Kidney epithelial cell (primary cell): ENCODE measurements at regions not wholly inside any gene's neighbourhood (a gene's known extent, or its start where the extent isn't known, plus 50 kb on each side); places are given as distances from the start of the nearest gene placed in this dataset.

Experiments
- DNase-seq: peaks from one replicate; pipeline ENCODE4 v3.0.0-alpha.2; 2010; ENCODE audit warnings: low read depth
- H3K27me3 ChIP-seq: 2 replicates; pipeline ENCODE4 v1.6.0; 2011; ENCODE audit warnings: low read length; ENCODE audit not compliant: control insufficient read depth, insufficient read depth
- H3K36me3 ChIP-seq: 2 replicates; pipeline ENCODE4 v1.5.1; 2011; ENCODE audit warnings: low read length; ENCODE audit not compliant: control insufficient read depth, insufficient read depth
- H3K4me3 ChIP-seq: 2 replicates; pipeline ENCODE4 v1.5.1; 2011; ENCODE audit warnings: low read depth, mild to moderate bottlenecking, control low read depth, low read length
- TF ChIP-seq, protein P1 (sequence below): IDR thresholded peaks from 2 replicates; pipeline ENCODE4 v1.5.1; 2011; ENCODE audit warnings: mild to moderate bottlenecking, moderate library complexity, low read length, control low read depth, inconsistent platforms; ENCODE audit not compliant: insufficient read depth, poor library complexity, severe bottlenecking

- DNase-seq: no peak
- Histone ChIP-seq H3K36me3 (no peaks in the 10 kb centered on the region), H3K27me3 (no peaks in the 10 kb centered on the region), H3K4me3 (no peak overlapping the region)
- TF ChIP-seq, protein P1, sequence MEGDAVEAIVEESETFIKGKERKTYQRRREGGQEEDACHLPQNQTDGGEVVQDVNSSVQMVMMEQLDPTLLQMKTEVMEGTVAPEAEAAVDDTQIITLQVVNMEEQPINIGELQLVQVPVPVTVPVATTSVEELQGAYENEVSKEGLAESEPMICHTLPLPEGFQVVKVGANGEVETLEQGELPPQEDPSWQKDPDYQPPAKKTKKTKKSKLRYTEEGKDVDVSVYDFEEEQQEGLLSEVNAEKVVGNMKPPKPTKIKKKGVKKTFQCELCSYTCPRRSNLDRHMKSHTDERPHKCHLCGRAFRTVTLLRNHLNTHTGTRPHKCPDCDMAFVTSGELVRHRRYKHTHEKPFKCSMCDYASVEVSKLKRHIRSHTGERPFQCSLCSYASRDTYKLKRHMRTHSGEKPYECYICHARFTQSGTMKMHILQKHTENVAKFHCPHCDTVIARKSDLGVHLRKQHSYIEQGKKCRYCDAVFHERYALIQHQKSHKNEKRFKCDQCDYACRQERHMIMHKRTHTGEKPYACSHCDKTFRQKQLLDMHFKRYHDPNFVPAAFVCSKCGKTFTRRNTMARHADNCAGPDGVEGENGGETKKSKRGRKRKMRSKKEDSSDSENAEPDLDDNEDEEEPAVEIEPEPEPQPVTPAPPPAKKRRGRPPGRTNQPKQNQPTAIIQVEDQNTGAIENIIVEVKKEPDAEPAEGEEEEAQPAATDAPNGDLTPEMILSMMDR: no peak
Measured at GRCh38 chr2:192245329-192245728, 50.6 kb upstream of the TMEFF2 start.
